ENCODE measurements at regions not wholly inside any gene's neighbourhood (a gene's known extent, or its start where the extent isn't known, plus 50 kb on each side); places are given as distances from the start of the nearest gene placed in this dataset.

- no peak overlapping the region for H3K4ac ChIP-seq (ENCODE audit: low read depth, low read length)
- no peak overlapping the region for H3K27ac ChIP-seq (ENCODE audit: insufficient read depth, low read length)
- no peak overlapping the region for H2AK9ac ChIP-seq (replicated peaks; ENCODE audit: low read depth, low read length, poor library complexity)
- intact Hi-C loops (cut with micrococcal nuclease) = no loop called here
- no CpG with 5 or more reads among the region's 2 CpGs for WGBS, 2 experiments (ENCODE audit: extremely low coverage in 2 of 2, insufficient read length in 1 of 2)
- H2BK15ac ChIP-seq (ENCODE audit: low read depth, low read length) = no peak overlapping the region
- no peak overlapping the region for H4K5ac ChIP-seq (ENCODE audit: low read depth, low read length)
- POLR2A ChIA-PET (ENCODE audit: unreplicated experiment) = no interaction called here
- ATAC-seq (ENCODE audit: low read depth) = no peak
- no peaks in the 10 kb centered on the region for H4K20me1 ChIP-seq (ENCODE audit: insufficient read depth, low read length)
- no peak for TF ChIP-seq NFE2L2 (IDR thresholded peaks at IDR 0.05; ENCODE audit: low read depth, low read length)
- no peak for TF ChIP-seq CHD1 (IDR thresholded peaks at IDR 0.05; ENCODE audit: low read depth, low read length)
- TF ChIP-seq MAZ (IDR thresholded peaks at IDR 0.05; ENCODE audit: borderline replicate concordance, low read depth, low read length) = no peak
- no peak for TF ChIP-seq CEBPB (IDR thresholded peaks at IDR 0.05; ENCODE audit: low read depth, low read length)
- no peak for TF ChIP-seq RFX5 (IDR thresholded peaks at IDR 0.05; ENCODE audit: low read depth, low read length)
- TF ChIP-seq SMC3 (IDR thresholded peaks at IDR 0.05; ENCODE audit: low read depth, low read length) = no peak
- no peak for TF ChIP-seq BHLHE40 (IDR thresholded peaks at IDR 0.05; ENCODE audit: low read depth, low read length)
- TF ChIP-seq ELK1 (IDR thresholded peaks at IDR 0.05; ENCODE audit: borderline replicate concordance, low read depth, low read length) = no peak
- TF ChIP-seq USF2 (IDR thresholded peaks at IDR 0.05; ENCODE audit: low read depth, low read length) = no peak
- TF ChIP-seq RAD21 (IDR thresholded peaks at IDR 0.05; ENCODE audit: low read length) = no peak
- no peak for TF ChIP-seq RCOR1 (IDR thresholded peaks at IDR 0.05; ENCODE audit: insufficient replicate concordance, low read length)
- TF ChIP-seq POLR2A (IDR thresholded peaks at IDR 0.05; ENCODE audit: low read depth, low read length) = no peak
- no peak for TF ChIP-seq CTCF (conservative IDR thresholded peaks at IDR 0.05; ENCODE audit: low read depth, low read length)
- TF ChIP-seq FOS (IDR thresholded peaks at IDR 0.05; ENCODE audit: low read depth, low read length) = no peak
- TF ChIP-seq MAFK (IDR thresholded peaks at IDR 0.05; ENCODE audit: low read depth, low read length) = no peak
- no peak for TF ChIP-seq MXI1 (IDR thresholded peaks at IDR 0.05; ENCODE audit: borderline replicate concordance, low read depth, low read length)
- no peak overlapping the region for H3K4me3 ChIP-seq (ENCODE audit: insufficient read depth, low read depth, low read length)
- in situ Hi-C loops (cut with MboI; ENCODE audit: low sequenced_read_pairs) = no loop called here
- no peak overlapping the region for H3K56ac ChIP-seq (ENCODE audit: extremely low read depth, insufficient read depth, low read length)
- peaks cover 26% of the 10 kb centered on the region for H3K9me3 ChIP-seq (ENCODE audit: control insufficient read depth, insufficient read depth, low read length)
- no TSS peak for BruUV-seq (replicated peaks)
- no peak for DNase-seq
- no peaks in the 10 kb centered on the region for H3K36me3 ChIP-seq (ENCODE audit: control insufficient read depth, insufficient read depth, low read length)
- no peak overlapping the region for H2AFZ ChIP-seq (replicated peaks; ENCODE audit: low read length, poor library complexity)
- H4K91ac ChIP-seq (ENCODE audit: insufficient read depth, low read depth, low read length) = no peak overlapping the region
- H3K9me1 ChIP-seq (ENCODE audit: insufficient read depth, low read length) = no peaks in the 10 kb centered on the region
- H3K4me2 ChIP-seq (ENCODE audit: low read depth, low read length) = no peak overlapping the region
- CTCF ChIA-PET = no interaction called here
- no peaks in the 10 kb centered on the region for H3K27me3 ChIP-seq (ENCODE audit: control insufficient read depth, insufficient read depth, low read length)
- no peak overlapping the region for H3K14ac ChIP-seq (replicated peaks; ENCODE audit: low read depth, low read length)
- dilution Hi-C loops (cut with HindIII; ENCODE audit: low sequenced_read_pairs, unreplicated experiment) = no loop called here
- no peaks in the 10 kb centered on the region for H3K79me1 ChIP-seq (ENCODE audit: low read depth in 1 of 2, low read length in 2 of 2)
- no peak overlapping the region for H2BK5ac ChIP-seq (ENCODE audit: low read depth, low read length, poor library complexity, severe bottlenecking)
- no peak overlapping the region for H2BK20ac ChIP-seq (ENCODE audit: low read depth, low read length)
- H3K18ac ChIP-seq (ENCODE audit: low read depth, low read length) = no peak overlapping the region
- H3K9ac ChIP-seq (ENCODE audit: low read depth, low read length) = no peak overlapping the region
- H4K8ac ChIP-seq (ENCODE audit: low read depth in 2 of 2, low read length in 2 of 2) = no peak overlapping the region
- no peaks in the 10 kb centered on the region for H3K4me1 ChIP-seq (ENCODE audit: control insufficient read depth, insufficient read depth, low read length)
- no peak overlapping the region for H2AK5ac ChIP-seq (ENCODE audit: low read depth, low read length)
- H2BK120ac ChIP-seq (ENCODE audit: low read depth, low read length) = no peak overlapping the region
- no peak overlapping the region for H3K23ac ChIP-seq (ENCODE audit: low read depth, low read length)
These were observed 106.3 kb downstream of the MYCN start for GRCh38 chr2:16046649-16047048.

Measured in IMR-90 (cell line).